IPS-NIHi11 (cell line): ENCODE measurements at regions not wholly inside any gene's neighbourhood (a gene's known extent, or its start where the extent isn't known, plus 50 kb on each side); places are given as distances from the start of the nearest gene placed in this dataset.

Source experiments
- DNase-seq: peaks from one replicate; pipeline ENCODE4 v3.0.0; 2012; ENCODE audit warnings: mixed read lengths, low spot score

DNA sequence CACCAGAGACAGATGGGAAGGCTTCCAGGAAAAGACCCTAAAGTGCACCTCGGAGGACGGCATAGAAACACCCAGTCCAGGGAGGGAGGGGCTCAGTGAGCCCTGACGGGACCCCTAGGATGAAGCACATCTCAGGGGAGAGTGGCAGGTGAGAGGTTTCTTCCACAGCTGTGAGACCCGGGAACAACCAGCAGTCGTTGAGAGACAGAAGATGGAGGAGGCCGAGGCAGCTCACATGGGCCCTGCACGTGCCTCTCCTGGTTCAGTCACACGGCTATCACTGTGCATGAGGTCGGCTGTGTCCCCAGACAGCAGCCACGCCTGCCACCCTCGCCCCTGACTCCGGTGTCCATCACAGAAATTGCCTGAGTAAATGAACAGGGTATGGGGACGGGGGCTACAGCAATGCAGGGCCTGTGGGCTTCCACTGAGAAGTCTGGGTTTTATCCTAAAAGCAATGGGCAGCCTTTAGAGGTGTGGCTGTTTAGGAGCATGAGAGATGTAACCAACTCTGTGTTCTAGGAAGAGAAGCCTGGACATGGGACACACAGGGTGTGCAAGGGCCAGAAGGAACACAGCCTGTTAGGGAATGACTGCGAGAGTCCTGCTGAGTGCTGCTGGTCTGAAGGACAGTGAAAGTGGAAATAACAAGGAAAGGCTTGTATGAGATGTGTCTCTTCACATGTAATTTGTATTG is 102.0 kb downstream of the TMEM18 start:
- DNase-seq, result no peak

DNA sequence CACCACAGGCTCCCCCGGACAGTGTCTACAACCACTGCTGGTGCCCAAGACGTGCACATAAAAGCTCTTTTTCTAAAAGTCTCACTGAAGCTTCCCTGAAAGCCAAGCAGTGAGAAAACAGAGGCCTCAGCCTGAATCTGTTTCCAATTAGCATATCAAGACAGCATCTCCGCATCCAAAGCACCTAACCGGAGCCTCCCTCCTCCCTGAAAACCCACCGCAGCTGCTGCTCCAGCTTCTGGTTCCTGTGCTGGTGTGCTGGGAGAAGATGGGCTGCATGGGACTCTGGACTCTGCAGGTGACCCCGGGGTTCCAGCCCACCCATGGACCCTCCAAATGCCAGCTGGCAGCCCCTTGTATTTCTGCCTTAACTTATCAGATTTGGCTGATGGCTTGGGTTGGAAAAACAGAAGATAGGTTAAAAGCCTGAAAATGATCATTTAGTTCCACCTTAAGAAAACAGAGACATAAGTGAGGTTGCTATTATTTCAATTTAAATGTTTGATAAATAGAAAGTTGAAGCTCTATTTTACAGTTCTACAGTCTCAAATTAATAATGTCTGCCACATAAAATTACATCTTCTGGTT is 103.3 kb downstream of the TMEM18 start:
- DNase-seq, result no peak

DNA sequence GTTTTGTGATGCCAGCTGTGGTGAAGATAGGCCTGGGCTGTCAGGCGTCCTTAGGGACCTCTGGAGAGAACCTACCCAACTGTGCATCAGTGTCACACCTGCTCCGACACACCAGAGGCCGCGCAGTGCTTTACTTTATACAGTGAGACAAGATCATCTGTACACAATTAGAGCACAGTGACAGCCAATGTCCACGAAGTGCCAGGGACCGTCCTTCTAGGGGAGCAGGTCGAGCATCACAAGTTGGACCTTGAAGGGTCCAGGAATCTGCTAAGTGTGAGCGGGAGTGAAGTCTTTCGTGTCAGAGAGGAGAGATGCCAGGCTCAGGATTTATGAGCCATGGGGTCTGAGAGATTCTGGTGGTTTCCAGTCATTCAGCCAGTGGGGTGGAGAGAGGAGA is 104.2 kb downstream of the TMEM18 start:
- no peak for DNase-seq

DNA sequence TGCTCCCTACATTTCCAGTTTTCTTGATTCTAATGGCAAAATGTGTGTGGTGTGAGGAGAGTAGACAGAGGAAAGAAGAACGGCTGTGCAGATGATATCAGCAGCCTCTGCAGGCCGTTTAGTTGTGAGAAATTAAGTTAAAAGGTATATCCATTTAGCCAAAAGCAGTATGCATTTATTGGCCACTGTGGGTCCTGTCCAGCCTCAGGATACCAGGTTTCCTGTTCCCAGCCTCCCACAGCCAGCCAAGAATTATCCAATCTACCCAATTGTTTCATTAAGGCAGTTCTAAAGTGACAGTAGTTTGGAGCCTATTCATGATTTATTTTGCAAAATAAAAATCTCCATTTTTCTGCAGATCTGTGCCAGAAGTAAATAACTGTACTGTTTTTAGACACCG is 107.5 kb downstream of the TMEM18 start:
- DNase-seq, result no peak

DNA sequence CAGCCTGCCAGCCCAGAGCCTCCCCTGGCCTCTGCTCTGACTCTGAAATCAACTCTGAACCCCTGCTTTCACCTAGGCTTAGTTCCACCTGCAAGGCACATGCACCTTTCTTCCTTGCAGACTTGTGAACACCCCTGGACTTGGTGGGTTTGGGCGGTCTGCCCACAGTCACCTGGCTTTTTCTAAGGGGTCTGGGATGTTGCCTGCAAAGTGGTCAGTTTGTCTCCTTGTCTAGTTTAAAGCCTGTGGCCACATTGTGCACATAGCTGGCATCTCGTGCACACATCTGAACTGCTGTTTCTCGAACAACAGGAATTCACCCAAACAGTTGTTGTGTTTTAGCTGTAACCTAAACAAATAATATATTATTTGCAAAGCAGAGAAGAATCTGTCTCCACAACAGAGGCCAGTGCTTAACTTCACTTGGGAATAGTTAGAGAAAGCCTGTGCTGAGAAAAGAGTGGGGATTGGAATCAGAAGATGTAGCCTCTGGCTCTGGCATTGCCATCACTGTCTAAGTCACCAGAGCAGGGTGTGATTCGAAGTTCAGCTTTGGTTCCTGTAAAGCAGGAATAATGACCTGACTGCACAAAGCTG is 108.5 kb downstream of the TMEM18 start:
- DNase-seq, result no peak

DNA sequence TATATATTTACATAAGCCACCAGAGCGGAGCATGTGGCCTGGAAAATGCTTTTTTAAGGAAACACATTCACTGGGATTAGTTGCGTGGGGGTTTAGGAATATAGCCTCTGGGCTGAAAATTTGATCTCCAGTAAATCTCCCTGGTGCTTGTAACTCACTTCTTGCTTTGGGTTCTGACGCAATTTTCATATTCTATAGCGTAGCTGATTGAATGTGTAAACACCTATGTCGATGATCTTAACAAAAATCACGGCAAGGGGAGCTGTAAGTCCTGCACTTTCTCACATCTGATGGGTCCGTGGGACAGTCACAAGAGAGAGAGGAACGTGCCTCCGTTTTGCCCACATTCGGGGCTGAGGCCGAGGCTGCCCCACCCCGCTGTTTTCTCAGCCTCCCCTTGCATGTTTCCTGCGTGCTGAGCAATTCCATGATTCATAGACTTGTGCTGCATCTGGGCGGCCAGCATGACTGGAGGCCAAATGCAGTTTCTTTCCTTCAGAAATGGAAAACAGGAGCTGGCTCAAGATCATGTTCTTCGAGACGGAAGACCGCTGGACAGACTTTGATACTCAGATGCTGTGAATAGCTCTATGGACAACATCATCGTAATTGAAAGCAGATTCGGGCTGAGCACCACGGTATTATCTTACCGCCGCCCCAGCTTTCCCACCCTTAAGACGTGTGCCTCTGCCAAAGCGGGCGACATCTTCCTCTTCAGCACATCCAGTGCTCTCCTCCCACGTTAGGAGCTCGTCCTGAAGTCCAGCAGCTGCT is 109.2 kb downstream of the TMEM18 start:
- DNase-seq, result no peak

DNA sequence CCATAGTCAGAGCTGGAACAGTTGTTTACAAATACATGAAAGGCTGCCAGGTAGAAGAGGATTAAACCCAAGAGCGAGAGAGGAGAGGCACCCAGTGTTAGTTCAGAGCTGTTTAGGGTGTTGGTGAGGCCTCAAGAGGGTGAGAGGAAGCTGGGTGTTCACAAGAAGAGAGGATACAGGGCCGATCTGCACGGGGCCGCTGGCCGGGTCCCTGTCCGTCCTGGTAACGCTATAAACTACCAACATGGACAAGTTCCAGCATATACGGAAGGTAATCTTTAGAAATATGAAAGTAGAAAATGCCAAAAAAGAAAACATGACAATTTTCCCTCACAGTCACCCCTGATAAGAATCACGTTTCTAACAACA is 109.7 kb downstream of the TMEM18 start:
- DNase-seq, result no peak

DNA sequence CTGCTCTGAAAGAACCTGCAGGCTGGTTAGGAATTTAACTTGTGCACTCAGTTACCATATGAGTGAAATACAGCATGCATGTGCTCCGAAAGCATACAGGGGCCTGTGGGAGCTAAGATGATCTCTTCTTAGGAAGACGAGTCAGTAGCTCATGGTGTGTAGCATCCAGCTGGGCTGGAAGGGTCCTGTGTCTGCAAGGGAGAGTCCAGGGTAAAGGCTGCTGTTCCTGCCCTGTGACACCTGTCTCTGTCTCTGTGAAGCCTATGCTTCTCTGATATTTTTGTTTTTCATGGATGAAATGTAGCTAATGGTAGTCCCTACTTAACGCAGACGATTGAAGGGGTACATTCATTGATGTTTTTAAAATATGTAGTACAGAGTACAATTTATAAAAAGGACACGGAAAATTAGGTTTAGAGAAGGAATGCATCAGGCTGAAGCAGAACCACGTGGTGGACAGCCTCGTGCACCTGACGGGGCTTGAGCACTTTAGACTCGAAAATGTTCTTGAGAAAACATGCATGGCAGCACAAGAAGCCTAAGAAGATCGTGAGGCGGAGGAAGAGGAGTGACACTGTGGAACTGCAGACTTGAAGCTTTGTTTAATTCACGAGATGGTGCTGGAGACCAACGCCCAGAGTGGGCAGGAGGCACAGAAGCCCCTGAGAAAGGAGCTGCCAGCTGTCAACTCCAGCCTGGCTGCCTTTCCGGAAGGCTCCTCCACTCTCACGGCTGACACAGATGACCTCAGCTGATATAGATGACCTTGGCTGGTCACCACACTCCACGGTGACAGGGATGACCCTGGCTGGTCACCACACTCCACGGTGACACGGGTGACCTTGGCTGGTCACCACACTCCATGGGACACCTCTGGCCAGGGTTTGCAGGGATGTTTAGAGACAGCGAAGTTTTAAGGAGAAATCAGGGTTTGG is 110.6 kb downstream of the TMEM18 start:
- no peak for DNase-seq

DNA sequence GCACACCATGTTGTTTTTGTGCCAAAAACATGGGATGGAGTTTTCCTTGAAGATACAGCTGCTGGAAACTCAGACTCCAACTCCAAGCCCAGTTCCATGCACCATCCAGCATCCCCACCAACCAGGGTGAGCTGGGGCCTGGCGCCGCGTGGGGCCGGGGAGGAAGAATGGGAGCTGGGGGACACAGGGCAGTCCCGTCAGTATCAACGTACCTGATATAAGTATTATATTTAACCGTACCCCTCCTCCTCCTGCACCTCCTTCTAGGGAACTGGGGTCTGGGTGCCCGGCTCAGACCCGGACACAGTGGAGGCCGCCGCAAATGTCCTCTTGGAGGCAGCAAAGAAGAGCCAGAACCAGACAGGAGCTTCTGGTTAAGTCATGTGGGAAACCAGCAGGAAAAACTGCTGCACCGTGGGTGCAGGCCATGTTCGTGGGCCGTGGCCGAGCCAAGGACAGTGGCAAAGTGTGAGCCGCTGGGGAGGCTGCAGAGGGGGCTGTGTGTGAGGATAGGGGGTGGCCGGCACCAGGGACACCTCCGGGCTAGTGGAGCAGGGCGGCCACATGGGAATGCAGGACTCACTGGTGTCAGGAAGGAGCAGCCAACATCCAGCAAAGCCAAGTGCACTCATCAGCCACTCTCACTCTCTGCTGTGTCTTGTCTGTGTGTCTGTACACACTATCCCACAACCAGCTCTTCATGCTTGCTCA is 112.6 kb downstream of the TMEM18 start:
- DNase-seq, result no peak

DNA sequence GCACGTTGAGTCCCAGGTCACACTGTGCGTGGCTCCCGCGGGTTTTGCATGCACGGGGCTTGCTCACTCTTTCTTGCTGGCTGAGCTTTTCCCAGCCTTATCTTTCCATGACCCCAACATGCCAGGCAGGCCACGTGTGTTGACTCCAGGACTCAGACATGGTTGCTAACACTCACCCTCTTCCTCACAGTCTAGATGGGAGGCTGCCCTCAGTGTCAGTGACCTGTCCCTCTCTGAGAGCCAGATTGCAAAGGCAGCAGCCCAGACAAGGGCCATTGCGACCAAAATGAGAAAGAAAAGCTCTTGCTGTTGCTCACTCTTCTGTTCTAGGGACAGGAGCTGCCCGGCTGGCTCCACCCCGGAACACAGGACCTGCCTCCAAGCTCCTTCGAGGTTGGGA is 113.7 kb downstream of the TMEM18 start:
- DNase-seq, result no peak

DNA sequence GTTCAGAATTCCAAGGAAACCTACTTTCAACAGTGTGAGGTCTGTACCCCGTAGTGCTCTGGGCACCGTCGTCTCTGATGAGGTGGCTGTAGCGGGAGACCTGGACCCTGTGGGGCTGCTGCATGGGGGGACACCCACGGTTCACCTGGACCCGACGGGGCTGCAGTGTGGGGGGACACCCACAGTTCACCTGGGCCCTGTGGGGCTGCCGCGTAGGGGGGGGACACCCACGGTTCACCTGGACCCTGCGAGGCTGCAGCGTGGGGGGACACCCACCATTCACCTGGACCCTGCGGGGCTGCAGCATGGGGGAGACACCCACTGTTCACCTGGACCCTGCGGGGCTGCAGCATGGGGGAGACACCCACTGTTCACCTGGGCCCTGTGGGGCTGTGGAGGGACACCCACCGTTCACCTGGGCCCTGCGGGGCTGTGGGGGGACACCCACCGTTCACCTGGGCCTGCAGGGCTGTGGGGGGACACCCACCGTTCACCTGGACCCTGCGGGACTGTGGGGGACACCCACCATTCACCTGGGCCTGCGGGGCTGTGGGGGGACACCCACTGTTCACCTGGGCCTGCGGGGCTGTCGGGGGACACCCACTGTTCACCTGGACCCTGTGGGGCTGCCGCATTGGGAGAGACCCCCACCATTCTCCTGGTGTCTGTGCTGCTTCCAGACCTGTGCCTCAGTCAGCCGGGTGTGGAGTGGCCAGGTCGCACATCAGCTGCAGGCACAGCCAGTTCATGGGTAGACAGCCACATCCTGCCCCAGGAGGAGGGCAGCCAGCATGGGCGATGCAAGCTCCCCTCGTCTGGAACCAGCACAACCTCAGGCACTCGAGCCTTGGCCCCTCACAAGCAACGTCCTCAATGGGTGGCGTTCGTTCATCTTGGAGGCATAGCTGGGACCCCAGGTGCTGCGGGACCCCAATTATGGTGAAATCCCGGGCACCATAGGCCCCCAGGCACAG is 114.5 kb downstream of the TMEM18 start:
- DNase-seq, result no peak

DNA sequence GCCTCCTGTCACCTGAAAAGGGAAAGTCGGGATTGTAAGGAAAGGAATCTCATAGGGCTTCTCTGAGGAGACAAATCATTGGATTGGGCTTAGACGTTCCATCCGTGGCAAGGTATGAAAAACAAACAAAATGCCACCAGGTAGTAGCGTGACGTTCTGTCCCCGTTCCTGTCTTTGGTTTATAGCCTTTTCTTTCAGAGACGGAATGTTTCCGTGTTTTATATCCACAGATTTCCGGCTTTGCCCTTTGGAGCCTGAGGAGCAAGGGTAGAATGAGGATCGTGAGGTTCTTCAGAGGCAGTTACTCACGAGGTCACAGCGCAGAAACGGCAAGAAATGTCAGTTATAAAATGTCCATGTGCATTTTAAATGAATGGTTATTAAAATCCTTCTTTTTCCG is 118.3 kb downstream of the TMEM18 start:
- DNase-seq, result no peak

DNA sequence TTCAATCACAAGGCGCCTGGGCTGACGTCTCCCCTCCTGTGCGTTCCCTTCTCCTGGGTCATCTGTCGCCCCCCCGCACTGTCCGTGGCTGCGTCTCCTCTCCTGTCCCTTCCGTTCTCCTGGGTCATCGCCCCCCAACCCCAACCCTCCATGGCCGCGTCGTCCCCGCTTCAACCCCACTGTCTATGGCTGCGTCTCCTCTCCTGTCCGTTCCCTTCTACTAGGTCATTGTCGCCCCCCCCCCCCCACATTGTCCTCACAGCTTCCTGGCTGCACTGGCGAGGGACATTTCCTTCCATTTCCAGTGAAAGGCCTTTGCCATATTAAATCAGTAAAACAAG is 118.9 kb downstream of the TMEM18 start:
- DNase-seq, result no peak

DNA sequence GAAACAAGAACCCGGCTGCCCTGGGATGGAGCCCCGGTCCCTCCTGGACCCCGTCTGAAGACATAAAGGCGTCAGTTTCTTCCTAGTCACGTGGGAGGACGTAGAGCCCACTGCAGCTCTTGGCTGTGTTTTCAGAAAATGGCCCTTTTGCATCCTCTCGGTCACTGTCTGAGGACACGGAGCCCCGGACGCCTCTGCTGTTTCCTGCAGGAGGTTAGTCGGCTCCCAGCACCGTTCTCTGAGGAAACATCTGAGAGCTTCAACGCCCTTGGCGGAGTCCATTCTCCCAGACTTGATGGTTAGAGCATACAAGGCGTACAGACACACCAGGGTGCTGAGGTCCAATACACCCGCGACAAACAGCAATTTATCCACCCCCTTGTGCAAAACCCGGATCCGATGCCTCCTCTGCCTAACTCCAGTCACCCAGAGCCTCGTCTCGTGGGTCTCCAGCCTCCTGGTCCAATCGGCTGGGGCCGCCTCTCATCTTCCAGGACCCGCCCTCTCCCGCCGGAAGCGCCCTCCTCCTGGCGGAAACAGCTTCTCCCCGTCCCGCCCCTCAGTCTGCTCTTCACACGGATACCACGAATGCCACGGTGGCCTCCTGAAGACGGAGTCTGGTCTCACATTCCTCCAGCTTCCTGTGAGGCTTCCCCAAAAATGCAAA is 119.4 kb downstream of the TMEM18 start:
- DNase-seq, result no peak

DNA sequence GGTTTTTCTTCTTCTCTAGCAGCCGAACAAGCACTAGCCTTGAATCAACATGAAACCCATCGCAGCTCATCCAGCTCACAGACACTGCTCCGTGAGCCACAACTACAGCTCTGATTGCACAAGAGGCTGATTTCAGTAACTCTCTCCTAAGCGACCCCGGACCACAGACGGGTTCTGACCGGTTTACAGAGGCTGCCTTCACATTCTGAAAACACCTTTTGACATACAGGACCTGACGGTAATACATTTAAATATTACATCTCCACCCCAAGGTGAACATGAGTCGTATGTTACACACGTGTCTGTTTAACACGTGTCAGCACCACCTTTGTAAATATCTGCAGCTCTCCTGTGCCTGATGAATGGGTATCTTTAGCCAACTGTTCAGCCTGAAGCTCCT is 120.7 kb downstream of the TMEM18 start:
- DNase-seq, result no peak

DNA sequence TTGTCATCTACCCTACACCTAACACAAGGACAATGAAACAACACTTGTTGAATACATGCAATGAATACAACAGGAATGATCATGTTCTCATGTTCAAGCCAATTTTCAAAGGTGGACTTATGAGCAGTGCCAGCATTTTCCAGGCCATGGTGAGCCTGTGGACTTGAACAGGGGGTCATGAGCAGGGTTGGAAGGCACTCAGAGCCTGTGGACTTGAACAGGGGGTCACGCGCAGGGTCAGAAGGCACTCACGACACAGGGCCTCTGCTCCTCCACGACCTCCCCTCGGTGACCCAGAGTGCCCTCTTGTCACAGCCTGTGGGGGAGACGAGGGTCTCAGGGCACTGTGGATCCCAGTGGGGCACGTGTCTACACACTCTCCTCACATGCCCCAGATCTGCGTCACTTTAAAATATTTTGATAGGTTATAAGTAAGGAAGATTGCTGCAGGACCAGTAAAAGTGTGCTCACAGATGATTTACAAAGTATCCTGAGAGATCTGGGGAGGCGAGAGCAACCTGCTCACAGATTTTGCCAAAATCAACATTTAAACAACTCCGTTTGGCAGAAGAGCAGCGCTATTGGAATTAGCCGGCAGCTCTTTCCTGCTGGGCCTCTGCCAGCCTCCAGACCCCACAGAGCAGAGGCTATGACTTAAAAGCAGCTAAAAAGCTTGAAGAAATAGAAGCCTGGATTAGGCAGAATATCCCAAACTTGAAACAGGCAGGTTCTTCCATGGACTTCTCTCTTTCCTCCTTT is 121.9 kb downstream of the TMEM18 start:
- DNase-seq, result no peak

DNA sequence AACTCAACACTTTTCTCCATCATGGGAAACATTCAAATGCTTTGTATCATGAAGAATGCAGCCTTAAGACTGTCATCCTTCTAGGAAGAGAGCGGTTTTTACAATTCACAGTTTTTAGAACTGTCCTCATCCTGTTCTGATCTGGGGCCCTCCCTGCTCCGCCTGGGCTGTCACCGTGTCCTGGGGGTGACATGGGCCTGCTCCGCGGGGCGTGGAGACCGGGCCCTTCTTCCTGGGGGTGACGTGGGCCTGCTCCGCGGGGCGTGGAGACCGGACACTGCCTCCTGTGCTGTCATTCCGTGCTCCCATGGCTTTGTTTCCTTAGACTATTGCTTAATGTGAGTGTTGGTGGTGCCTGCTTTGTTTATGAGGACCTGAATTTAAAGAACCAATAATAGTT is 122.8 kb downstream of the TMEM18 start:
- no peak for DNase-seq

DNA sequence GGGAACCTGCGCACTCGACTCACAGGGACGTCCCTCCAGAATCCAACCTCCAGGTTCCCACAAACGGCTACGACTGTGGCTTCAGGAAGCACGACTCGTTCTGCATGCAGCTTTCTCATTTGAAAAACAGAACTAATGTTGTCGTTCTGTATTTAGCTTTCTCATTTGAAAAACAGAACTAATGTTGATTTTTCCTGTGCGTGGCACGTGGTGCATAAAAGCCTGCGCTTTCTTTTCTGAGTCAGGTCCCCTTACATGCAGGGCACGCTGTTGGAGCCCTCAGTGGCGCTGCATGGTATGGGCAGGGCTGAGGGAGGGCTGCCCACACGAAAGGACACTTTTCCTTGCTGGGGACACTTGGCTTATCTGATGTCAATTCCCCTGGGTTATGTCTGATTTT is 124.3 kb downstream of the TMEM18 start:
- no peak for DNase-seq

DNA sequence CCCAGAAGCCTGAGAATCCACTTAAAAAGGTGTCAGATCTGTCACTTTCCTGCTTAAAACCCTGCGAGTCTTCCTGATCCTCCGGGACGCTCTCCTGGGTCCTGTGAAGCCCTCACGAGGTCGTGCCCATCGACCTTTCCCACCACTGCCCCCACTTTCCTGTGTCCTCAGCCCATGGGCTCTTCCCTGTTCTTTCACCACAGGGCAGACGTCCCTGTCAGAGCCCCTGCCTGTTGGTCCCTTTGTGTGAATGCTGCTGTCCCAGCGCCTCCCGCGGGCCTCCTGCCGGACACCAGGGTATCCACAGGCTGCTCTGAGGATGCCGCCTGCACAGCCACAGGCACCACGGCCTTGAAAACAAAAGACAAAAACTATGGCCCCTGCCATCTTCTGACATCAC is 125.6 kb downstream of the TMEM18 start:
- peak; percentile 47 for DNase-seq
